HL-60 (cell line): ENCODE measurements at regions not wholly inside any gene's neighbourhood (a gene's known extent, or its start where the extent isn't known, plus 50 kb on each side); places are given as distances from the start of the nearest gene placed in this dataset.

Experiments used
- TF ChIP-seq, protein P1 (sequence below): IDR thresholded peaks from one replicate; pipeline ENCODE4 v1.5.1; 2011; ENCODE audit warnings: low read length, control low read depth, inconsistent platforms; ENCODE audit not compliant: insufficient read depth
- TF ChIP-seq, protein P2 (sequence below): IDR thresholded peaks from 2 replicates; pipeline ENCODE4 v1.6.1; 2012; ENCODE audit warnings: low read depth; ENCODE audit not compliant: insufficient replicate concordance

DNA sequence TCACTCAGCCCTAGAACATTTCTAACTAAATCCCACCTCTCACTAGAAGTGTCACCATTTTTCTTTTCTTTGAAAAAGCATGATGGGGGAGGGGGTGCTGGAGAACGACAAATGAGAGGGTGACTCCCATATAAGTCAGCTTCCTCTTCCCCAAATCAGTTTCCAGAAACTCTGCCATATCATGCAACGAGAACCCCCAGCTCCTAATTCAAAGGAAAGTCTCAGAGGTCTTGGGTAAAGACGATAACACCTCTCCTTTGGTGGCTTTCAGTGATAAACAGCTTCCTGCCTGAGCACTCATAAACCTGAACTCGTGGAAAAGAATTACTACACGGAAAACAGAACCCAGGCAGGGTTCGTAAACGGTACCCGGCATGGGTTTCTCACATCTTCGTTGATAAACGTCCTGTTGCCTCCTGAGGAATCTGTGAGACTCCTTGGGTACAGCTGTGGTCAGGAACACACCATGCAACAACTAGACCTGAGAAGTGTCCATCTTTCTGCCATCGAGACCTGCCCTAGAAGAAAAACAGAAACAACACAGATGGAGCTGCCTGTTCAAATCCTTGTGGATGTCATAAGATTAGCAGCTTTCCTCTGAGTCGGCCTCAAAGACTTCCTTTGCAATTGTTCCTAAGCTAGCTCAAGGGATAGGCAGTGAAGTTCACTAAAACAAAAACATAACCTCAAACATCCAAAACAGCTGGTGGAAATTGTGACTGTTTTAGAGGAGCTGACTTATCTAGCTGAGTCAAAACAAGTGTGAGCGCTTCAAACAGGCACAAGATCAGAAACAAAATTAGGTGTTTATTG is 185.8 kb upstream of the PRDM1 start:
- TF ChIP-seq, protein P1, sequence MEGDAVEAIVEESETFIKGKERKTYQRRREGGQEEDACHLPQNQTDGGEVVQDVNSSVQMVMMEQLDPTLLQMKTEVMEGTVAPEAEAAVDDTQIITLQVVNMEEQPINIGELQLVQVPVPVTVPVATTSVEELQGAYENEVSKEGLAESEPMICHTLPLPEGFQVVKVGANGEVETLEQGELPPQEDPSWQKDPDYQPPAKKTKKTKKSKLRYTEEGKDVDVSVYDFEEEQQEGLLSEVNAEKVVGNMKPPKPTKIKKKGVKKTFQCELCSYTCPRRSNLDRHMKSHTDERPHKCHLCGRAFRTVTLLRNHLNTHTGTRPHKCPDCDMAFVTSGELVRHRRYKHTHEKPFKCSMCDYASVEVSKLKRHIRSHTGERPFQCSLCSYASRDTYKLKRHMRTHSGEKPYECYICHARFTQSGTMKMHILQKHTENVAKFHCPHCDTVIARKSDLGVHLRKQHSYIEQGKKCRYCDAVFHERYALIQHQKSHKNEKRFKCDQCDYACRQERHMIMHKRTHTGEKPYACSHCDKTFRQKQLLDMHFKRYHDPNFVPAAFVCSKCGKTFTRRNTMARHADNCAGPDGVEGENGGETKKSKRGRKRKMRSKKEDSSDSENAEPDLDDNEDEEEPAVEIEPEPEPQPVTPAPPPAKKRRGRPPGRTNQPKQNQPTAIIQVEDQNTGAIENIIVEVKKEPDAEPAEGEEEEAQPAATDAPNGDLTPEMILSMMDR = no peak
- TF ChIP-seq, protein P2, sequence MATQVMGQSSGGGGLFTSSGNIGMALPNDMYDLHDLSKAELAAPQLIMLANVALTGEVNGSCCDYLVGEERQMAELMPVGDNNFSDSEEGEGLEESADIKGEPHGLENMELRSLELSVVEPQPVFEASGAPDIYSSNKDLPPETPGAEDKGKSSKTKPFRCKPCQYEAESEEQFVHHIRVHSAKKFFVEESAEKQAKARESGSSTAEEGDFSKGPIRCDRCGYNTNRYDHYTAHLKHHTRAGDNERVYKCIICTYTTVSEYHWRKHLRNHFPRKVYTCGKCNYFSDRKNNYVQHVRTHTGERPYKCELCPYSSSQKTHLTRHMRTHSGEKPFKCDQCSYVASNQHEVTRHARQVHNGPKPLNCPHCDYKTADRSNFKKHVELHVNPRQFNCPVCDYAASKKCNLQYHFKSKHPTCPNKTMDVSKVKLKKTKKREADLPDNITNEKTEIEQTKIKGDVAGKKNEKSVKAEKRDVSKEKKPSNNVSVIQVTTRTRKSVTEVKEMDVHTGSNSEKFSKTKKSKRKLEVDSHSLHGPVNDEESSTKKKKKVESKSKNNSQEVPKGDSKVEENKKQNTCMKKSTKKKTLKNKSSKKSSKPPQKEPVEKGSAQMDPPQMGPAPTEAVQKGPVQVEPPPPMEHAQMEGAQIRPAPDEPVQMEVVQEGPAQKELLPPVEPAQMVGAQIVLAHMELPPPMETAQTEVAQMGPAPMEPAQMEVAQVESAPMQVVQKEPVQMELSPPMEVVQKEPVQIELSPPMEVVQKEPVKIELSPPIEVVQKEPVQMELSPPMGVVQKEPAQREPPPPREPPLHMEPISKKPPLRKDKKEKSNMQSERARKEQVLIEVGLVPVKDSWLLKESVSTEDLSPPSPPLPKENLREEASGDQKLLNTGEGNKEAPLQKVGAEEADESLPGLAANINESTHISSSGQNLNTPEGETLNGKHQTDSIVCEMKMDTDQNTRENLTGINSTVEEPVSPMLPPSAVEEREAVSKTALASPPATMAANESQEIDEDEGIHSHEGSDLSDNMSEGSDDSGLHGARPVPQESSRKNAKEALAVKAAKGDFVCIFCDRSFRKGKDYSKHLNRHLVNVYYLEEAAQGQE = no peak
